ENCODE measurements at regions not wholly inside any gene's neighbourhood (a gene's known extent, or its start where the extent isn't known, plus 50 kb on each side); places are given as distances from the start of the nearest gene placed in this dataset.
A peak's percentile ranks its signal among the peaks of the same experiment; 100 is the strongest.
"Not testable (repeated sequence)": the region's sequence is repeated elsewhere in the genome, so short reads cannot be mapped to it uniquely, and the experiment has no call there.

GRCh38 chr11:29166306-29166705 lies 850.5 kb downstream of the KCNA4 start:
- no peaks in the 10 kb centered on the region for H3K9me3 Mint-ChIP-seq

GRCh38 chr11:29163231-29163630 lies 853.6 kb downstream of the KCNA4 start:
- Mint-ChIP-seq H3K27ac (no peak overlapping the region), H3K4me1 (peaks cover 5% of the 10 kb centered on the region), H3K9me3 (no peaks in the 10 kb centered on the region), H3K27me3 (ENCODE audit: low read depth) (peaks cover 4% of the 10 kb centered on the region), H3K36me3 (ENCODE audit: low read depth) (no peaks in the 10 kb centered on the region), H3K4me3 (no peak overlapping the region)
- TF ChIP-seq CTCF (IDR thresholded peaks at IDR 0.05; ENCODE audit: unreplicated experiment in 3 of 3) = no peak

More at GRCh38 chr11:29166306-29166705, 850.5 kb downstream of the KCNA4 start:
- Mint-ChIP-seq H3K27ac (no peak overlapping the region), H3K4me3 (no peak overlapping the region), H3K27me3 (ENCODE audit: low read depth) (no peaks in the 10 kb centered on the region), H3K4me1 (peaks cover 5% of the 10 kb centered on the region), H3K36me3 (ENCODE audit: low read depth) (no peaks in the 10 kb centered on the region)
- no peak for TF ChIP-seq CTCF (IDR thresholded peaks at IDR 0.05; ENCODE audit: unreplicated experiment in 3 of 3)

- TF ChIP-seq CTCF (IDR thresholded peaks at IDR 0.05; ENCODE audit: unreplicated experiment in 3 of 3) = no peak
- Mint-ChIP-seq H3K27me3 (ENCODE audit: low read depth) (peaks cover 4% of the 10 kb centered on the region), H3K9me3 (no peaks in the 10 kb centered on the region), H3K36me3 (ENCODE audit: low read depth) (no peaks in the 10 kb centered on the region), H3K27ac (no peak overlapping the region), H3K4me3 (no peak overlapping the region), H3K4me1 (peaks cover 5% of the 10 kb centered on the region)
Measured at GRCh38 chr11:29162491-29162890, 854.3 kb downstream of the KCNA4 start.

- no peaks in the 10 kb centered on the region for H3K36me3 Mint-ChIP-seq (ENCODE audit: low read depth)
- H3K9me3 Mint-ChIP-seq = no peaks in the 10 kb centered on the region
- H3K4me1 Mint-ChIP-seq = peaks cover 2% of the 10 kb centered on the region
- no peak overlapping the region for H3K4me3 Mint-ChIP-seq
- TF ChIP-seq CTCF (IDR thresholded peaks at IDR 0.05; ENCODE audit: unreplicated experiment in 3 of 3) = no peak
- H3K27ac Mint-ChIP-seq = no peak overlapping the region
- peaks cover 4% of the 10 kb centered on the region for H3K27me3 Mint-ChIP-seq (ENCODE audit: low read depth)
Measured at GRCh38 chr11:29161191-29161590, 855.6 kb downstream of the KCNA4 start.

GRCh38 chr11:29159552-29160465 lies 857.0 kb downstream of the KCNA4 start:
- peak; percentile 74 to 85 (median 74) for TF ChIP-seq CTCF (IDR thresholded peaks at IDR 0.05; ENCODE audit: unreplicated experiment in 3 of 3)

GRCh38 chr11:29153078-29153477 lies 863.8 kb downstream of the KCNA4 start:
- no peak overlapping the region for H3K27ac Mint-ChIP-seq
- no peak for TF ChIP-seq CTCF (IDR thresholded peaks at IDR 0.05; ENCODE audit: unreplicated experiment in 3 of 3)
- peaks cover 3% of the 10 kb centered on the region for H3K9me3 Mint-ChIP-seq
- no peaks in the 10 kb centered on the region for H3K36me3 Mint-ChIP-seq (ENCODE audit: low read depth)
- H3K4me1 Mint-ChIP-seq = no peaks in the 10 kb centered on the region
- H3K27me3 Mint-ChIP-seq (ENCODE audit: low read depth) = no peaks in the 10 kb centered on the region
- H3K4me3 Mint-ChIP-seq = no peak overlapping the region

More at GRCh38 chr11:29159552-29160465, 857.0 kb downstream of the KCNA4 start:
- no peaks in the 10 kb centered on the region for H3K36me3 Mint-ChIP-seq (ENCODE audit: low read depth)
- H3K4me1 Mint-ChIP-seq = no peaks in the 10 kb centered on the region
- H3K27me3 Mint-ChIP-seq (ENCODE audit: low read depth) = peaks cover 4% of the 10 kb centered on the region
- no peak overlapping the region for H3K4me3 Mint-ChIP-seq
- H3K27ac Mint-ChIP-seq = no peak overlapping the region
- no peaks in the 10 kb centered on the region for H3K9me3 Mint-ChIP-seq

- H3K27ac Mint-ChIP-seq; H3K4me1 Mint-ChIP-seq; H3K27me3 Mint-ChIP-seq (ENCODE audit: low read depth); H3K36me3 Mint-ChIP-seq (ENCODE audit: low read depth); H3K9me3 Mint-ChIP-seq; H3K4me3 Mint-ChIP-seq: not testable (repeated sequence)
Measured at GRCh38 chr11:29142573-29142972, 874.3 kb downstream of the KCNA4 start.
